ENCODE measurements at regions not wholly inside any gene's neighbourhood (a gene's known extent, or its start where the extent isn't known, plus 50 kb on each side); places are given as distances from the start of the nearest gene placed in this dataset.

GRCh38 chr12:125573271-125573670, 508.0 kb downstream of the AACS start:
- no TSS peak for BruUV-seq (replicated peaks)
- intact Hi-C loops (cut with micrococcal nuclease; ENCODE audit: unreplicated experiment) = no loop called here
- CTCF ChIA-PET (ENCODE audit: unreplicated experiment) = no interaction called here
- Histone ChIP-seq H4K20me1 (ENCODE audit: insufficient read depth, low read length) (no peaks in the 10 kb centered on the region), H3K36me3 (ENCODE audit: insufficient read depth, low read length) (no peaks in the 10 kb centered on the region), H3K4me2 (ENCODE audit: low read length) (no peak overlapping the region), H2AFZ (ENCODE audit: low read length) (no peak overlapping the region), H3K4me1 (ENCODE audit: insufficient read depth, low read length, poor library complexity, severe bottlenecking) (no peaks in the 10 kb centered on the region), H3K4me3 (ENCODE audit: low read depth, low read length, poor library complexity, severe bottlenecking) (no peak overlapping the region), H3K9me2 (ENCODE audit: insufficient read depth, low read length) (no peaks in the 10 kb centered on the region), H3K27ac (ENCODE audit: low read depth, low read length, poor library complexity, severe bottlenecking) (no peak overlapping the region), H3K9me3 (ENCODE audit: low read length) (peaks cover 1% of the 10 kb centered on the region; the same call in 1 of the 2 replicates), H3K79me2 (ENCODE audit: insufficient read depth, low read depth, low read length) (no peaks in the 10 kb centered on the region)
- no peak for DNase-seq (ENCODE audit: low spot score)
- POLR2A ChIA-PET = interaction anchor here (0.9 to 1.5 kb wide), 4 partner anchors 9 to 337 kb away, joined by 3 to 6 read pairs (median 4); no protein-coding TSS in a partner anchor
- TF ChIP-seq CTCF (conservative IDR thresholded peaks at IDR 0.05; ENCODE audit: low read length) = no peak
- no peak for TF ChIP-seq EZH2phosphoT487 (IDR thresholded peaks at IDR 0.05; ENCODE audit: borderline replicate concordance, low read depth, low read length)

- no peak for TF ChIP-seq CTCF (conservative IDR thresholded peaks at IDR 0.05; ENCODE audit: low read length)
- TF ChIP-seq EZH2phosphoT487 (IDR thresholded peaks at IDR 0.05; ENCODE audit: borderline replicate concordance, low read depth, low read length) = no peak
- H3K4me2 ChIP-seq (ENCODE audit: low read length) = no peak overlapping the region
- H3K4me3 ChIP-seq (ENCODE audit: low read depth, low read length, poor library complexity, severe bottlenecking) = no peak overlapping the region
- POLR2A ChIA-PET = no interaction called here
- intact Hi-C loops (cut with micrococcal nuclease; ENCODE audit: unreplicated experiment) = no loop called here
- BruUV-seq (replicated peaks) = no TSS peak
- CTCF ChIA-PET (ENCODE audit: unreplicated experiment) = no interaction called here
- no peak overlapping the region for H3K27ac ChIP-seq (ENCODE audit: low read depth, low read length, poor library complexity, severe bottlenecking)
- H2AFZ ChIP-seq (ENCODE audit: low read length) = no peak overlapping the region
- H3K9me2 ChIP-seq (ENCODE audit: insufficient read depth, low read length) = no peaks in the 10 kb centered on the region
- no peaks in the 10 kb centered on the region for H3K36me3 ChIP-seq (ENCODE audit: insufficient read depth, low read length)
- no peaks in the 10 kb centered on the region for H3K79me2 ChIP-seq (ENCODE audit: insufficient read depth, low read depth, low read length)
- peaks cover 26% of the 10 kb centered on the region for H3K4me1 ChIP-seq (ENCODE audit: insufficient read depth, low read length, poor library complexity, severe bottlenecking)
- H4K20me1 ChIP-seq (ENCODE audit: insufficient read depth, low read length) = no peaks in the 10 kb centered on the region
- H3K9me3 ChIP-seq (ENCODE audit: low read length) = peaks cover 8% of the 10 kb centered on the region; the same call in 1 of the 2 replicates
- DNase-seq (ENCODE audit: low spot score) = no peak
Observed at GRCh38 chr12:125577334-125577733, 512.1 kb downstream of the AACS start.

- ChIA-PET POLR2A (interaction anchor here (0.6 kb wide), 1 partner anchor 19 kb away, joined by 3 read pairs; no protein-coding TSS in a partner anchor), CTCF (ENCODE audit: unreplicated experiment) (interaction anchor here (0.6 kb wide), 1 partner anchor 227 kb away, joined by 3 read pairs; no protein-coding TSS in a partner anchor)
- intact Hi-C loops (cut with micrococcal nuclease; ENCODE audit: unreplicated experiment) = no loop called here
- no peak overlapping the region for H2AFZ ChIP-seq (ENCODE audit: low read length)
- peak overlapping the region; percentile 49 for H3K27ac ChIP-seq (ENCODE audit: low read depth, low read length, poor library complexity, severe bottlenecking)
- no peaks in the 10 kb centered on the region for H3K36me3 ChIP-seq (ENCODE audit: insufficient read depth, low read length)
- no TSS peak for BruUV-seq (replicated peaks)
- H3K4me2 ChIP-seq (ENCODE audit: low read length) = peak overlapping the region; percentile 59
- H3K9me2 ChIP-seq (ENCODE audit: insufficient read depth, low read length) = no peaks in the 10 kb centered on the region
- peak; percentile 59 for DNase-seq (ENCODE audit: low spot score)
- no peak for TF ChIP-seq CTCF (conservative IDR thresholded peaks at IDR 0.05; ENCODE audit: low read length)
- no peak for TF ChIP-seq EZH2phosphoT487 (IDR thresholded peaks at IDR 0.05; ENCODE audit: borderline replicate concordance, low read depth, low read length)
- H3K4me1 ChIP-seq (ENCODE audit: insufficient read depth, low read length, poor library complexity, severe bottlenecking) = peaks cover 26% of the 10 kb centered on the region
- H3K9me3 ChIP-seq (ENCODE audit: low read length) = peaks cover 8% of the 10 kb centered on the region; the same call in 1 of the 2 replicates
- H3K4me3 ChIP-seq (ENCODE audit: low read depth, low read length, poor library complexity, severe bottlenecking) = no peak overlapping the region
- H3K79me2 ChIP-seq (ENCODE audit: insufficient read depth, low read depth, low read length) = no peaks in the 10 kb centered on the region
- H4K20me1 ChIP-seq (ENCODE audit: insufficient read depth, low read length) = no peaks in the 10 kb centered on the region
Observed at GRCh38 chr12:125579916-125580315, 514.7 kb downstream of the AACS start.
